Omental fat pad (tissue), 3 donors: ENCODE measurements at regions not wholly inside any gene's neighbourhood (a gene's known extent, or its start where the extent isn't known, plus 50 kb on each side); places are given as distances from the start of the nearest gene placed in this dataset.

Source experiments
- ATAC-seq: fragments of 150-250 bp; one replicate; pipeline ENCODE4 v1.9.1; 2016; ENCODE audit warnings: mild to moderate bottlenecking, moderate library complexity; ENCODE audit not compliant: low FRiP score
- DNase-seq: peaks from one replicate; pipeline ENCODE4 v3.0.0-alpha.2; 2019; ENCODE audit warnings: low spot score
- CTCF ChIP-seq, 3 donors: fragments of 450-650 bp; IDR thresholded peaks; one replicate each; pipeline ENCODE4 v1.5.1; 2016 to 2017; ENCODE audit warnings: antibody characterized with exemption in 3 of 3, mild to moderate bottlenecking in 3 of 3, moderate library complexity in 2 of 3

- ATAC-seq (no peak), DNase-seq (no peak)
- no peak for TF ChIP-seq CTCF (IDR thresholded peaks at IDR 0.05)
Observed at GRCh38 chr9:106449336-106449927, 413.5 kb upstream of the ZNF462 start.

- TF ChIP-seq CTCF (IDR thresholded peaks at IDR 0.05): no peak
- ATAC-seq (no peak), DNase-seq (no peak)
Observed at GRCh38 chr9:106450549-106450948, 412.4 kb upstream of the ZNF462 start.

- DNase-seq (no peak), ATAC-seq (no peak)
- TF ChIP-seq CTCF (IDR thresholded peaks at IDR 0.05): no peak
Observed at GRCh38 chr9:106451223-106451622, 411.7 kb upstream of the ZNF462 start.

GRCh38 chr9:106456581-106456980 lies 406.4 kb upstream of the ZNF462 start:
- DNase-seq: no peak
- no peak for ATAC-seq
- TF ChIP-seq CTCF (IDR thresholded peaks at IDR 0.05): no peak

- TF ChIP-seq CTCF (IDR thresholded peaks at IDR 0.05): no peak
- DNase-seq (no peak), ATAC-seq (no peak)
Observed at GRCh38 chr9:106467113-106467864, 395.7 kb upstream of the ZNF462 start.

- ATAC-seq (no peak), DNase-seq (no peak)
- TF ChIP-seq CTCF (IDR thresholded peaks at IDR 0.05): no peak
Observed at GRCh38 chr9:106467865-106468164, 395.2 kb upstream of the ZNF462 start.

- no peak for ATAC-seq
- TF ChIP-seq CTCF (IDR thresholded peaks at IDR 0.05): no peak
- no peak for DNase-seq
Observed at GRCh38 chr9:106468431-106468830, 394.5 kb upstream of the ZNF462 start.
